MM.1S (cell line): ENCODE measurements at regions not wholly inside any gene's neighbourhood (a gene's known extent, or its start where the extent isn't known, plus 50 kb on each side); places are given as distances from the start of the nearest gene placed in this dataset.

ENCODE experiments used
- DNase-seq: peaks from one replicate; pipeline ENCODE4 v3.0.0-alpha.2; 2015
- H2AFZ ChIP-seq: fragments of 300-600 bp; sonication (generic); 2 replicates; pipeline ENCODE4 v1.6.0; 2016; ENCODE audit warnings: antibody characterized with exemption, low read length
- H3F3A ChIP-seq: fragments of 300-600 bp; sonication (generic); 2 replicates; pipeline ENCODE4 v1.6.1; 2016; ENCODE audit warnings: mild to moderate bottlenecking, antibody characterized with exemption, low read length, moderate library complexity, mixed read lengths; ENCODE audit not compliant: insufficient read depth
- H3K27ac ChIP-seq: fragments of 300-600 bp; sonication (generic); 2 replicates; pipeline ENCODE4 v1.5.1; 2016; ENCODE audit warnings: mild to moderate bottlenecking, low read length
- H3K27me3 ChIP-seq: fragments of 300-600 bp; sonication (generic); replicated peaks from 2 replicates; pipeline ENCODE4 v1.6.0; 2016; ENCODE audit warnings: low read length; ENCODE audit not compliant: insufficient read depth
- H3K36me3 ChIP-seq: fragments of 300-600 bp; sonication (generic); replicated peaks from 2 replicates; pipeline ENCODE4 v1.6.1; 2016; ENCODE audit warnings: mild to moderate bottlenecking, low read length, mixed read lengths; ENCODE audit not compliant: insufficient read depth
- H3K4me1 ChIP-seq: fragments of 300-600 bp; sonication (generic); 2 replicates; pipeline ENCODE4 v1.6.1; 2016; ENCODE audit warnings: low read length, mixed read lengths
- H3K4me2 ChIP-seq: fragments of 300-600 bp; sonication (generic); 2 replicates; pipeline ENCODE4 v1.6.0; 2016; ENCODE audit warnings: low read depth, low read length
- H3K4me3 ChIP-seq: fragments of 300-600 bp; sonication (generic); 2 replicates; pipeline ENCODE4 v1.5.1; 2016; ENCODE audit warnings: low read length, mixed read lengths
- H3K79me2 ChIP-seq: fragments of 300-600 bp; sonication (generic); 2 replicates; pipeline ENCODE4 v1.6.1; 2016; ENCODE audit warnings: mixed run types, low read length, mixed read lengths
- H3K9ac ChIP-seq: fragments of 300-600 bp; sonication (generic); 2 replicates; pipeline ENCODE4 v1.6.1; 2016; ENCODE audit warnings: low read length, mixed read lengths
- H3K9me2 ChIP-seq: fragments of 300-600 bp; sonication (generic); replicated peaks from 2 replicates; pipeline ENCODE4 v1.6.1; 2016; ENCODE audit warnings: mild to moderate bottlenecking, low read length, mixed read lengths; ENCODE audit not compliant: insufficient read depth
- H3K9me3 ChIP-seq: fragments of 300-600 bp; sonication (generic); replicated peaks from 2 replicates; pipeline ENCODE4 v1.6.1; 2016; ENCODE audit warnings: mild to moderate bottlenecking, low read length, mixed read lengths; ENCODE audit not compliant: insufficient read depth
- H4K20me1 ChIP-seq: fragments of 300-600 bp; sonication (generic); 2 replicates; pipeline ENCODE4 v1.6.1; 2016; ENCODE audit warnings: mild to moderate bottlenecking, low read length, moderate library complexity, mixed read lengths; ENCODE audit not compliant: insufficient read depth
- CTCF ChIP-seq: fragments of 300-600 bp; sonication (generic); IDR thresholded peaks from 2 replicates; pipeline ENCODE4 v1.5.1; 2016; ENCODE audit warnings: antibody characterized with exemption, low read length, mixed read lengths
- EZH2 ChIP-seq: fragments of 300-600 bp; sonication (generic); optimal IDR thresholded peaks from 2 replicates; pipeline ENCODE3; 2017; ENCODE audit warnings: low read depth, mild to moderate bottlenecking, antibody characterized with exemption, low read length, mixed read lengths
- EZH2phosphoT487 ChIP-seq: fragments of 300-600 bp; sonication (generic); IDR thresholded peaks from 2 replicates; pipeline ENCODE4 v1.6.1; 2018; ENCODE audit warnings: antibody characterized with exemption, low read length

GRCh38 chr9:108168236-108168850 is 678.8 kb upstream of the KLF4 start:
- H3K4me2 ChIP-seq, result no peak overlapping the region
- H3K4me1 ChIP-seq, result no peaks in the 10 kb centered on the region
- no peak for DNase-seq
- H3K9me2 ChIP-seq, result no peaks in the 10 kb centered on the region
- H4K20me1 ChIP-seq, result no peaks in the 10 kb centered on the region
- H3K4me3 ChIP-seq, result no peak overlapping the region
- no peaks in the 10 kb centered on the region for H3K79me2 ChIP-seq
- TF ChIP-seq EZH2 (no peak), EZH2phosphoT487 (no peak), CTCF (no peak)
- H3K27me3 ChIP-seq, result no peaks in the 10 kb centered on the region
- no peaks in the 10 kb centered on the region for H3K9me3 ChIP-seq
- H3K9ac ChIP-seq, result no peak overlapping the region
- no peak overlapping the region for H2AFZ ChIP-seq
- H3K36me3 ChIP-seq, result no peaks in the 10 kb centered on the region
- no peaks in the 10 kb centered on the region for H3F3A ChIP-seq
- no peak overlapping the region for H3K27ac ChIP-seq

- Histone ChIP-seq H3K4me3 (no peak overlapping the region), H4K20me1 (no peaks in the 10 kb centered on the region), H3K79me2 (no peaks in the 10 kb centered on the region), H3K9me2 (no peaks in the 10 kb centered on the region), H3K4me1 (no peaks in the 10 kb centered on the region), H3K27ac (no peak overlapping the region), H3K9me3 (no peaks in the 10 kb centered on the region), H3K36me3 (no peaks in the 10 kb centered on the region), H2AFZ (no peak overlapping the region), H3F3A (no peaks in the 10 kb centered on the region), H3K4me2 (no peak overlapping the region), H3K27me3 (no peaks in the 10 kb centered on the region), H3K9ac (no peak overlapping the region)
- no peak for DNase-seq
- TF ChIP-seq EZH2 (no peak), CTCF (no peak), EZH2phosphoT487 (no peak)
These were observed 677.7 kb upstream of the KLF4 start for GRCh38 chr9:108167136-108167900.

- no peak overlapping the region for H3K4me3 ChIP-seq
- H3K4me1 ChIP-seq, result peaks cover 4% of the 10 kb centered on the region; the same call in 1 of the 2 replicates
- H4K20me1 ChIP-seq, result no peaks in the 10 kb centered on the region
- no peak overlapping the region for H3K9ac ChIP-seq
- H2AFZ ChIP-seq, result no peak overlapping the region
- H3K9me3 ChIP-seq, result no peaks in the 10 kb centered on the region
- no peaks in the 10 kb centered on the region for H3K27me3 ChIP-seq
- no peak overlapping the region for H3K27ac ChIP-seq
- no peak overlapping the region for H3K4me2 ChIP-seq
- no peaks in the 10 kb centered on the region for H3K79me2 ChIP-seq
- DNase-seq, result no peak
- TF ChIP-seq EZH2phosphoT487 (no peak), CTCF (no peak), EZH2 (no peak)
- H3F3A ChIP-seq, result no peaks in the 10 kb centered on the region
- H3K36me3 ChIP-seq, result no peaks in the 10 kb centered on the region
- no peaks in the 10 kb centered on the region for H3K9me2 ChIP-seq
These were observed 677.0 kb upstream of the KLF4 start for GRCh38 chr9:108166519-108166918.
